Upper lobe of left lung (tissue), 6 donors: ENCODE measurements at regions not wholly inside any gene's neighbourhood (a gene's known extent, or its start where the extent isn't known, plus 50 kb on each side); places are given as distances from the start of the nearest gene placed in this dataset.
A peak's percentile ranks its signal among the peaks of the same experiment; 100 is the strongest.

Source experiments
- ATAC-seq, 2 donors: fragments of 200-7000 bp; cut with Tn5 transposase; one replicate each; pipeline ENCODE4 v1.9.1; 2022; ENCODE audit warnings: mild to moderate bottlenecking in 2 of 2, moderate library complexity in 2 of 2; ENCODE audit not compliant: low FRiP score in 2 of 2
- DNase-seq, 2 donors: peaks; one replicate each; pipeline ENCODE4 v3.0.0-alpha.2; 2019 to 2020
- H3K27ac ChIP-seq, 4 donors: fragments of 200-600 bp; sonication (generic); one replicate each; pipeline ENCODE4 v1.5.1; 2016 to 2019
- H3K27me3 ChIP-seq, 4 donors: fragments of 200-600 bp; sonication (generic); one replicate each; pipeline ENCODE4 v1.5.1; 2017 to 2019
- H3K36me3 ChIP-seq, 4 donors: fragments of 200-600 bp; sonication (generic); one replicate each; pipeline ENCODE4 v1.5.1; 2016 to 2019
- H3K4me1 ChIP-seq, 4 donors: fragments of 200-600 bp; sonication (generic); one replicate each; pipeline ENCODE4 v1.5.1; 2018 to 2019
- H3K4me3 ChIP-seq, 4 donors: fragments of 200-600 bp; sonication (generic); one replicate each; pipeline ENCODE4 v1.5.1; 2017 to 2019; ENCODE audit warnings: mild to moderate bottlenecking in 2 of 4, moderate library complexity in 1 of 4
- H3K9me3 ChIP-seq, 4 donors: fragments of 200-600 bp; sonication (generic); one replicate each; pipeline ENCODE4 v1.5.1; 2018 to 2019
- CTCF ChIP-seq, 6 experiments: fragments of 450-650 bp in 4 of 6; fragments of 200-600 bp in 2 of 6; sonication (generic) in 2 of 6; IDR thresholded peaks; one replicate each; pipeline ENCODE4 v1.5.1; 2016 to 2019; ENCODE audit warnings: antibody characterized with exemption in 6 of 6
- EP300 ChIP-seq, 4 donors: sonication (generic); formaldehyde crosslinking; IDR thresholded peaks; one replicate each; pipeline ENCODE4 v1.5.1; 2017; ENCODE audit warnings: antibody characterized with exemption in 4 of 4, control low read depth in 2 of 4
- POLR2A ChIP-seq, 4 donors: fragments of 450-650 bp; IDR thresholded peaks; one replicate each; pipeline ENCODE4 v1.5.1; 2016 to 2017; ENCODE audit warnings: antibody characterized with exemption in 4 of 4, mild to moderate bottlenecking in 2 of 4
- POLR2AphosphoS5 ChIP-seq, 2 donors: sonication (generic); formaldehyde crosslinking; IDR thresholded peaks; one replicate each; pipeline ENCODE4 v1.5.1; 2017; ENCODE audit warnings: antibody characterized with exemption in 2 of 2
- WGBS, 2 donors: methylation state at CpG; one replicate each; pipeline ENCODE4 v1.1.5; 2017 to 2018; 5-methylcytosine and 5-hydroxymethylcytosine counted together
- donor health status: DM: no; HTN: no; CAD: no; lungs with moderate emphysema.
- donor health status: DM: no; HTN: yes; CAD: no; lungs with severe emphysema.

GRCh38 chr5:131081913-131082488 is 83.1 kb downstream of the HINT1 start:
- no peak overlapping the region for H3K27ac ChIP-seq
- no peaks in the 10 kb centered on the region for H3K4me1 ChIP-seq
- H3K9me3 ChIP-seq: no peaks in the 10 kb centered on the region
- no peak overlapping the region for H3K4me3 ChIP-seq
- 62 to 99% methylated on average over 2 of the region's 2 CpGs for WGBS, 2 donors
- ATAC-seq (peak in 1 of 2 donors; percentile 58), DNase-seq (no peak)
- H3K27me3 ChIP-seq: no peaks in the 10 kb centered on the region
- TF ChIP-seq POLR2A (IDR thresholded peaks at IDR 0.05) (no peak), POLR2AphosphoS5 (IDR thresholded peaks at IDR 0.05) (no peak), EP300 (IDR thresholded peaks at IDR 0.05) (no peak), CTCF (IDR thresholded peaks at IDR 0.05) (no peak)
- no peaks in the 10 kb centered on the region for H3K36me3 ChIP-seq

- peak in 1 of 2 donors; percentile 63 for ATAC-seq
- H3K4me3 ChIP-seq: no peak overlapping the region
- TF ChIP-seq EP300 (IDR thresholded peaks at IDR 0.05): no peak
- TF ChIP-seq POLR2AphosphoS5 (IDR thresholded peaks at IDR 0.05): no peak
- TF ChIP-seq CTCF (IDR thresholded peaks at IDR 0.05): no peak
- no peak for TF ChIP-seq POLR2A (IDR thresholded peaks at IDR 0.05)
- no peak overlapping the region for H3K27ac ChIP-seq
- H3K27me3 ChIP-seq: no peaks in the 10 kb centered on the region
- no peaks in the 10 kb centered on the region for H3K36me3 ChIP-seq
- H3K9me3 ChIP-seq: no peaks in the 10 kb centered on the region
- WGBS, 2 donors: 76 to 85% methylated on average over 3 of the region's 3 CpGs
- H3K4me1 ChIP-seq: no peaks in the 10 kb centered on the region
- no peak for DNase-seq
Measured at GRCh38 chr5:131081374-131081773, 83.7 kb downstream of the HINT1 start.

GRCh38 chr5:131079232-131079631 is 85.8 kb downstream of the HINT1 start:
- Histone ChIP-seq H3K4me3 (no peak overlapping the region), H3K27me3 (no peaks in the 10 kb centered on the region), H3K36me3 (no peaks in the 10 kb centered on the region), H3K27ac (no peak overlapping the region), H3K9me3 (no peaks in the 10 kb centered on the region), H3K4me1 (no peaks in the 10 kb centered on the region)
- no peak for TF ChIP-seq POLR2AphosphoS5 (IDR thresholded peaks at IDR 0.05)
- TF ChIP-seq POLR2A (IDR thresholded peaks at IDR 0.05): no peak
- TF ChIP-seq EP300 (IDR thresholded peaks at IDR 0.05): no peak
- no peak for TF ChIP-seq CTCF (IDR thresholded peaks at IDR 0.05)
- ATAC-seq (no peak), DNase-seq (no peak)
- WGBS, 2 donors: 59 to 65% methylated on average over 2 of the region's 2 CpGs

GRCh38 chr5:131068893-131069643 is 96.0 kb downstream of the HINT1 start:
- H3K27me3 ChIP-seq: no peaks in the 10 kb centered on the region
- no peak overlapping the region for H3K4me3 ChIP-seq
- no peaks in the 10 kb centered on the region for H3K4me1 ChIP-seq
- peaks cover 3 to 9% (median 7%) of the 10 kb centered on the region in 4 donors for H3K9me3 ChIP-seq
- no peaks in the 10 kb centered on the region for H3K36me3 ChIP-seq
- DNase-seq: no peak
- no peak for ATAC-seq
- no peak for TF ChIP-seq EP300 (IDR thresholded peaks at IDR 0.05)
- TF ChIP-seq CTCF (IDR thresholded peaks at IDR 0.05): no peak
- no peak for TF ChIP-seq POLR2A (IDR thresholded peaks at IDR 0.05)
- TF ChIP-seq POLR2AphosphoS5 (IDR thresholded peaks at IDR 0.05): no peak
- 53 to 58% methylated on average over 2 of the region's 2 CpGs for WGBS, 2 donors
- no peak overlapping the region for H3K27ac ChIP-seq
